GM18505 (cell line): ENCODE measurements at regions not wholly inside any gene's neighbourhood (a gene's known extent, or its start where the extent isn't known, plus 50 kb on each side); places are given as distances from the start of the nearest gene placed in this dataset.
"Not testable (repeated sequence)": the region's sequence is repeated elsewhere in the genome, so short reads cannot be mapped to it uniquely, and the experiment has no call there.

ENCODE experiments used
- ATAC-seq: cut with Tn5 transposase; IDR thresholded peaks from one replicate; pipeline ENCODE4 v1.9.1; 2021; ENCODE audit not compliant: unreplicated experiment
- POLR2A ChIP-seq: IDR thresholded peaks from 4 replicates; pipeline ENCODE4 v1.6.1; 2011; ENCODE audit warnings: borderline replicate concordance; ENCODE audit not compliant: insufficient read depth, insufficient read length; ENCODE audit errors: extremely low read depth

- no peak for ATAC-seq
- TF ChIP-seq POLR2A = no peak
Observed at GRCh38 chr6:101058296-101058695, 177.2 kb upstream of the ASCC3 start.

GRCh38 chr6:101066481-101066880 lies 185.4 kb upstream of the ASCC3 start:
- ATAC-seq = no peak
- TF ChIP-seq POLR2A = no peak

- TF ChIP-seq POLR2A = no peak
- ATAC-seq = no peak
Observed at GRCh38 chr6:101069191-101069795, 188.2 kb upstream of the ASCC3 start.

GRCh38 chr6:101070044-101070608 lies 189.0 kb upstream of the ASCC3 start:
- no peak for TF ChIP-seq POLR2A
- no peak for ATAC-seq

DNA sequence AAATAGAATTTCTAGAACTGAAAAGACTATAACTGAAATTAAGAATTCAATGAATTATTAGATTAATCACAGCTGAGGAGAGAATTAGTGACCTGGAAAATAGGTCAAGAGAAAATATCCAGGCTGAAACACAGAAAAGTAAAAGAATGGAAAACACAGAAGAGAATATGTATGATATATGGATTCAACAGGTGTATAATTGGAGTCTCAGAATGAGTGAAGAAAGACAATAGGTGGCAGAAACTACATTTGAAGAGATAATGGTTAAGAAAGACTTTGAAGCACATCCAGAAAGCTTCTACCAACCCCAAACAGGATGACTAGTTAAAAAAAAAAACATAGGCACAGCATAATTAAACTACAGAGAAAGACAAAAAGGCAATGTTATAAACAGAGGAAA lies 196.2 kb upstream of the ASCC3 start:
- no peak for ATAC-seq
- no peak for TF ChIP-seq POLR2A

GRCh38 chr6:101079696-101080270 lies 198.7 kb upstream of the ASCC3 start:
- ATAC-seq = no peak
- TF ChIP-seq POLR2A = no peak

DNA sequence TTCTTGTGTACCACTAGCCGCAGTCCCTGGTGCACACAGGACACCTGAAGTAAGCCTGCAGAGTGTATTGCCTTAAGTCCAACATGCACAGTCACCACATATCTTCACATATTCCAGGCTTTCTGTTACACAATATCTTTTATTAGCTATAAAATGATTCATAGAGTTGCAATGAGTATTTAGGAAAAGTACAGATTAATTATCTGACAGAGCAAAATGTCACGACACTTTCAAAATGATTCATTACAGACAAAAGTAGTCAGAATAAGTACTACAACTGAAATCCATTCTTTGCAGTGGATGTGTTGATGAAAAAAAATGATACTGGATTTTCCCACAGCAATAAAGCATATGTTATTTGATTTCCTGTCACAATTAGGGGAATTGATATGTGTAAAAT lies 199.5 kb upstream of the ASCC3 start:
- no peak for ATAC-seq
- TF ChIP-seq POLR2A = no peak

DNA sequence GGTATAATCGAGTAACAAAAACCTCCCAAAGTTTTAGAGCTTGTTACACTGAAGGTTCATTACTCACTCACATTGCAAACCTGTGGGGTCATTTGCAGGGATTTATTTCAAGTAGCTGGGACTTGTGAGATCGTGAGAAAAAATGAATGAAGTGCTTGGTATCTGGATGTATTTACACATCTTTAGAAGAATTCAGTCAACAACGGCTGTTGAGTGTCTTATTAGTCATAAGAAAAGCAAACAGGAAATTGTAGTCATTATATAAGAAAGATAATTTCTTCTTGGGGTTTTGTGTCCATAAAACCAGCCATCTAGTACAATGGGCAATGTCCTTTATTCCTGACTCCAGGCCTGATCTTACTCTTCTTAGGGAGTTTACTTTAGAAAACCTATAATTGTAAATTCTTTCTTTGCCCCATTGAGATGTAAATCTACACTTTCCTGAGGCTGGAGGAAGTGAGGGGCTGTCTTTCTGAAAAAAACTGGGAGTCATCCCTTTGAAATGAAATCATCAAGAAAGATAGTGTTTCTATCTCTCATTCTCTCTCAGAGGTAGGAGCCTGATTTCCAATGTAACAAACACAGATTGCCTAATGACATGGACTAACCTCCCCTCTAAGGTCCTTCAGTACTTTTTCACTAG lies 202.5 kb upstream of the ASCC3 start:
- ATAC-seq = no peak
- TF ChIP-seq POLR2A = no peak

DNA sequence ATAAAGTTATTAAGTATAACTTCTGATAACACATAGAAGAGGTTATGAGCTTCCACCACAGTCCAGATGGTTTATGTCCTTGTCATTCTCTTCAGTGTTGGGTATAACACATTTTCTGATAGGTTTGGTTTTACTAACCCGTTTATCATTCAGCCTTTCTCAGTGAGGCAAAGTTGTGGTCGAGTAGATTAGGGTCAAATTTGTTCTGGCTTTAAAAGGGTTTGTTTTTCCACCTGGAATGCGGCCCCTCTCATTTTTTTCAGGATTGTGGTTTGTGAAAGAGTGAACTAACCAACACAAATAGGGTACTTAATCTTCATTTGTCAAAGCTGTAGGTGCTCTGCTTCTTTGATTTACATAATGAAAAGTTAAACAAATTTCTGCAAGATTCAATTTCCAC lies 204.2 kb upstream of the ASCC3 start:
- no peak for ATAC-seq
- TF ChIP-seq POLR2A = no peak

GRCh38 chr6:101086473-101086872 lies 205.3 kb upstream of the ASCC3 start:
- ATAC-seq = no peak

DNA sequence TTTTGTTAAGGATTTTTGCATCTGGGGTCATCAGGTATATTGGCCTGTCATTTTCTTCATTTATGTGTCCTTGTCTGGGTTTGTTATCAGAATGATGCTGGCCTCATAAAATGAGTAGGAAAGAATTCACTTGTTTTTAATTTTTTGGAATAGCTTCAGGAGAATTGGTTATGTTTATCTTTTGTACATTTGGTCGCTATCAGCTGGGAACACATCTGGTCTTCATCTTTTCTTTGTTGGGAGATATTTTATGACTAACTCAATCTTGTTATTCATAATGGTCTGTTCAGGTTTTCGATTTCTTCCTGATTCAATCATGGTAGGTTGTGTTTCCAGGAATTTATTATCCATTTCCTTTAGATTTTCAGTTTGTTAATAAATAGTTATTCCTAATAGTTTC lies 207.5 kb upstream of the ASCC3 start:
- no peak for ATAC-seq
- no peak for TF ChIP-seq POLR2A

More at GRCh38 chr6:101086473-101086872, 205.3 kb upstream of the ASCC3 start:
- no peak for TF ChIP-seq POLR2A

DNA sequence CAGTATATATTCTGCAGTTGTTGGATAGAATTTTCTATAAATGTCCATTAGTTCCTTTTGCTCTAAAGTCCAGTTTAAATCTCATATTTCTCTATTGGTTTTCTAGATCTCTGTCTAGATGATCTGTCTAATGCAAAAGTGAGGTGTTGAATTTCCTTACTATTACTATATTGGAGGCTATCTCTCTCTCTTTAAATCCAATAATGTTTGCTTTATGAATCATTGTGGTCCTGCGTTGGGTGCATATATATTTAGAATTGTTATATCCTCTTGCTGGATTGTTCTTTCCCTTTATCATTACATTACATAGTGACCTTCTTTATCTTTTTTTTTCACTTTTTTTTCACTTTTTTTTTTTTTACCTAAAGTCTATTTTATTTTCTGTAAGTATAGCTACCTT lies 208.5 kb upstream of the ASCC3 start:
- TF ChIP-seq POLR2A = no peak
- no peak for ATAC-seq

DNA sequence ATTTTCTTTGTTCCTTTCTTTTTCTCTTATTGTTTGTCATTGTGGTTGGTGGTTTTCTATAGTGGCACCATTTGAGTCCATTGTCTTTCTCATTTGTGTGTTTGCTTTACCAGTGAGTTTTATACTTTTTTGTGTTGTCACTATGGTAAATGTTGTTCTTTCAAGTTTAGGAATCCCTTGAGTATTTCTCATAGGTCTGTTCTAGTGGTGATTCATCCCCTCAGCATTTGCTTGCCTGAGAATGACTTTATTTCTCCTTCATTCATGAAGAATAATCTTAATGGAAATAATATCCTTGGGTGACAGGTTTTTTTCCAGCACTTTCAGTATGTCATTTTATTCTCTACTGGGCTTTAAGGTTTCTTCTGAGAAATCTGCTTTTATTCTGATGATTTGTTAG lies 209.2 kb upstream of the ASCC3 start:
- TF ChIP-seq POLR2A = no peak
- no peak for ATAC-seq

GRCh38 chr6:101098605-101099004 lies 217.5 kb upstream of the ASCC3 start:
- not testable (repeated sequence) for ATAC-seq
